GM06990 (cell line): ENCODE measurements at regions not wholly inside any gene's neighbourhood (a gene's known extent, or its start where the extent isn't known, plus 50 kb on each side); places are given as distances from the start of the nearest gene placed in this dataset.
"Not testable (repeated sequence)": the region's sequence is repeated elsewhere in the genome, so short reads cannot be mapped to it uniquely, and the experiment has no call there.

Source experiments
- DNase-seq: peaks from one replicate; pipeline ENCODE4 v3.0.0-alpha.2; 2011; ENCODE audit not compliant: insufficient read length; ENCODE audit errors: extremely low read depth
- H3K27me3 ChIP-seq: replicated peaks from 2 replicates; pipeline ENCODE4 v1.6.0; 2011; ENCODE audit warnings: low read length; ENCODE audit not compliant: control insufficient read depth, insufficient read depth
- H3K36me3 ChIP-seq: 2 replicates; pipeline ENCODE4 v1.5.1; 2011; ENCODE audit warnings: low read length; ENCODE audit not compliant: control insufficient read depth, insufficient read depth
- H3K4me3 ChIP-seq: replicated peaks from 2 replicates; pipeline ENCODE4 v1.5.1; 2011; ENCODE audit warnings: low read depth, mild to moderate bottlenecking, control low read depth, low read length
- CTCF ChIP-seq: IDR thresholded peaks from 2 replicates; pipeline ENCODE4 v1.5.1; 2011; ENCODE audit warnings: low read length, control low read depth, mild to moderate bottlenecking, inconsistent platforms; ENCODE audit not compliant: insufficient read depth, poor library complexity, severe bottlenecking

- DNase-seq, result peak; percentile 6
- Histone ChIP-seq H3K27me3 (no peaks in the 10 kb centered on the region), H3K36me3 (no peaks in the 10 kb centered on the region), H3K4me3 (no peak overlapping the region)
- TF ChIP-seq CTCF, result peak; percentile 62
Measured at GRCh38 chr11:56841210-56841810, 92.8 kb upstream of the OR9G4 start.

GRCh38 chr11:56827357-56827756 lies 78.9 kb upstream of the OR9G4 start:
- not testable (repeated sequence) for H3K36me3 ChIP-seq, DNase-seq, H3K27me3 ChIP-seq, H3K4me3 ChIP-seq

- TF ChIP-seq CTCF, result no peak
- Histone ChIP-seq H3K27me3 (no peaks in the 10 kb centered on the region), H3K4me3 (no peak overlapping the region), H3K36me3 (no peaks in the 10 kb centered on the region)
- DNase-seq, result no peak
Measured at GRCh38 chr11:56819916-56820315, 71.4 kb upstream of the OR9G4 start.

GRCh38 chr11:56817661-56818060 lies 69.2 kb upstream of the OR9G4 start:
- H3K36me3 ChIP-seq, result no peaks in the 10 kb centered on the region
- H3K27me3 ChIP-seq, result no peaks in the 10 kb centered on the region
- TF ChIP-seq CTCF, result no peak
- no peak for DNase-seq
- H3K4me3 ChIP-seq, result no peak overlapping the region

- Histone ChIP-seq H3K36me3 (no peaks in the 10 kb centered on the region), H3K27me3 (no peaks in the 10 kb centered on the region), H3K4me3 (no peak overlapping the region)
- no peak for TF ChIP-seq CTCF
- no peak for DNase-seq
Measured at GRCh38 chr11:56816259-56816658, 67.8 kb upstream of the OR9G4 start.

- DNase-seq, result no peak
- Histone ChIP-seq H3K36me3 (no peaks in the 10 kb centered on the region), H3K4me3 (no peak overlapping the region), H3K27me3 (no peaks in the 10 kb centered on the region)
- no peak for TF ChIP-seq CTCF
Measured at GRCh38 chr11:56808326-56808725, 59.8 kb upstream of the OR9G4 start.
